Chondrocyte (in vitro differentiated cells): ENCODE measurements at regions not wholly inside any gene's neighbourhood (a gene's known extent, or its start where the extent isn't known, plus 50 kb on each side); places are given as distances from the start of the nearest gene placed in this dataset.

Source experiments
- DNase-seq: peaks from one replicate; pipeline ENCODE4 v3.0.0; 2021; ENCODE audit warnings: mixed read lengths, low spot score
- H3K27ac Mint-ChIP-seq: one replicate; pipeline ENCODE4 v1.8.0; 2021; ENCODE audit warnings: mild to moderate bottlenecking, moderate library complexity, mixed read lengths; ENCODE audit not compliant: unreplicated experiment
- H3K27me3 Mint-ChIP-seq: 2 replicates; pipeline ENCODE4 v1.8.0; 2021; ENCODE audit warnings: low read depth, mixed read lengths
- H3K36me3 Mint-ChIP-seq: 2 replicates; pipeline ENCODE4 v1.8.0; 2021; ENCODE audit warnings: low read depth, mixed read lengths
- H3K4me1 Mint-ChIP-seq: 2 replicates; pipeline ENCODE4 v1.8.0; 2021; ENCODE audit warnings: low read depth, mild to moderate bottlenecking, mixed read lengths
- H3K4me3 Mint-ChIP-seq: one replicate; pipeline ENCODE4 v1.8.0; 2021; ENCODE audit warnings: mild to moderate bottlenecking, moderate library complexity, mixed read lengths; ENCODE audit not compliant: unreplicated experiment
- H3K9me3 Mint-ChIP-seq: 2 replicates; pipeline ENCODE4 v1.8.0; 2021; ENCODE audit warnings: low read depth, mixed read lengths
- TF ChIP-seq, protein P1 (sequence below): fragments of 200-600 bp; sonication (generic); IDR thresholded peaks from 2 replicates; pipeline ENCODE4 v1.5.0; 2021; ENCODE audit warnings: antibody characterized with exemption, mild to moderate bottlenecking, moderate library complexity

DNA sequence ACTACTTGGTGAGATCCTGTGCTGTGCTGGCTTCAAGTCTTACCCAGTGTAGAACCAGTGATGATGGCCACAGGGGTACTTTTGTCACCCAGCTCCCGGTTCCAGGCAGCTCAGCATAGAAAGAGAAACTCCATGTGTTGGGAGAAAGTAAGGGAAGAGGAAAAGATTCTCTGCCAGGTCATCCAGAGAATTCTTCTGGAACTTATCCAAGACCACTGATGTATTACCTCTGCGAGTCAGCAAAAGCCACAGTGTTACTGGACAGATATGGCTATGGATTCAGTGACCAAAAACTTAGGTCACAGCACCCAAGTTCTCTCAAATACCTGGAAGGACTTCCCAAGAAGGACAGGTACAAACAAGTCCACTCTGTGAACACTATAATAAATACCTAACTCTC, 399.5 kb upstream of the MIR17HG start:
- TF ChIP-seq, protein P1, sequence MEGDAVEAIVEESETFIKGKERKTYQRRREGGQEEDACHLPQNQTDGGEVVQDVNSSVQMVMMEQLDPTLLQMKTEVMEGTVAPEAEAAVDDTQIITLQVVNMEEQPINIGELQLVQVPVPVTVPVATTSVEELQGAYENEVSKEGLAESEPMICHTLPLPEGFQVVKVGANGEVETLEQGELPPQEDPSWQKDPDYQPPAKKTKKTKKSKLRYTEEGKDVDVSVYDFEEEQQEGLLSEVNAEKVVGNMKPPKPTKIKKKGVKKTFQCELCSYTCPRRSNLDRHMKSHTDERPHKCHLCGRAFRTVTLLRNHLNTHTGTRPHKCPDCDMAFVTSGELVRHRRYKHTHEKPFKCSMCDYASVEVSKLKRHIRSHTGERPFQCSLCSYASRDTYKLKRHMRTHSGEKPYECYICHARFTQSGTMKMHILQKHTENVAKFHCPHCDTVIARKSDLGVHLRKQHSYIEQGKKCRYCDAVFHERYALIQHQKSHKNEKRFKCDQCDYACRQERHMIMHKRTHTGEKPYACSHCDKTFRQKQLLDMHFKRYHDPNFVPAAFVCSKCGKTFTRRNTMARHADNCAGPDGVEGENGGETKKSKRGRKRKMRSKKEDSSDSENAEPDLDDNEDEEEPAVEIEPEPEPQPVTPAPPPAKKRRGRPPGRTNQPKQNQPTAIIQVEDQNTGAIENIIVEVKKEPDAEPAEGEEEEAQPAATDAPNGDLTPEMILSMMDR, result no peak
- no peak for DNase-seq
- H3K9me3 Mint-ChIP-seq, result peaks cover 6% of the 10 kb centered on the region
- H3K4me1 Mint-ChIP-seq, result no peaks in the 10 kb centered on the region
- no peaks in the 10 kb centered on the region for H3K27me3 Mint-ChIP-seq
- no peak overlapping the region for H3K4me3 Mint-ChIP-seq
- H3K27ac Mint-ChIP-seq, result no peak overlapping the region
- peaks cover 3% of the 10 kb centered on the region for H3K36me3 Mint-ChIP-seq

DNA sequence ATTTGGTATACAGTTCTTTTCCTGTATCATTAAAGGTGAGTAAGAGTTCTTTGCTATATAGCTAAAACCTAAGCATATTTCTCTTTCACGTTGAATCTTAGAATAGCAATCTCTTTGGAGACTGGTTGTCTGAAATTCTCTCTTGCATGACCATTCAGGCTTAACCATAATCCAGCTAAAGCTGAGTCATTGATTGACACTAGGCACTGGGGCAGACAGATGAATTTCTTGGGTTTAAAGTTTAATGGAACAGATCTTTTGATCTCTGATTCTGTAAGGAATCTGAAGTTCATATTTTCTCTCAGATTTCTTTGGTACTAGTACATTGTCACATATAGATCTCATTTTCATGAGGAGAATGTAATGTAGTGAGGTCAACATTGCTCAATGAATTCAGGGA, 397.3 kb upstream of the MIR17HG start:
- peaks cover 3% of the 10 kb centered on the region for H3K36me3 Mint-ChIP-seq
- H3K27me3 Mint-ChIP-seq, result no peaks in the 10 kb centered on the region
- no peak overlapping the region for H3K27ac Mint-ChIP-seq
- H3K4me1 Mint-ChIP-seq, result no peaks in the 10 kb centered on the region
- DNase-seq, result no peak
- peaks cover 6% of the 10 kb centered on the region for H3K9me3 Mint-ChIP-seq
- TF ChIP-seq, protein P1, result no peak
- H3K4me3 Mint-ChIP-seq, result no peak overlapping the region

DNA sequence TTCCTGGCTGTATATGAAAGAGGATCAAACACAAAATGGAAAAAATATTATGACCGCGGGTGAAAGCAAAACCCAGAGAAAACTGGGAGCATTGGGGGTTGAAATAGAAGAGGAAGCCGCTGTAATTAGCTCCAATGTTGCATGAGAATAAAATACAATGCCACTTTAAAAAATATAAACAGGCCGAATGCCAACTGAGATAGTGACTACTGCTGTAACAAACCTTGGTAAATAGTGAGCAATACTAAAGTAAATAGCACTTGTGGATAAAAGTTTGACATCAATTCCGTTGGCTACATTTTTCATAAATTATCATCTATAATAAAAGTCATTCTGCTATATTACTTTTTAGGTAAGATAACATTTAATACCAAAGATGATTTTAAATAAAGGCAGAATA, 395.8 kb upstream of the MIR17HG start:
- no peak overlapping the region for H3K4me3 Mint-ChIP-seq
- no peaks in the 10 kb centered on the region for H3K27me3 Mint-ChIP-seq
- peaks cover 6% of the 10 kb centered on the region for H3K9me3 Mint-ChIP-seq
- H3K27ac Mint-ChIP-seq, result no peak overlapping the region
- TF ChIP-seq, protein P1, result no peak
- H3K36me3 Mint-ChIP-seq, result peaks cover 3% of the 10 kb centered on the region
- no peaks in the 10 kb centered on the region for H3K4me1 Mint-ChIP-seq
- DNase-seq, result no peak

DNA sequence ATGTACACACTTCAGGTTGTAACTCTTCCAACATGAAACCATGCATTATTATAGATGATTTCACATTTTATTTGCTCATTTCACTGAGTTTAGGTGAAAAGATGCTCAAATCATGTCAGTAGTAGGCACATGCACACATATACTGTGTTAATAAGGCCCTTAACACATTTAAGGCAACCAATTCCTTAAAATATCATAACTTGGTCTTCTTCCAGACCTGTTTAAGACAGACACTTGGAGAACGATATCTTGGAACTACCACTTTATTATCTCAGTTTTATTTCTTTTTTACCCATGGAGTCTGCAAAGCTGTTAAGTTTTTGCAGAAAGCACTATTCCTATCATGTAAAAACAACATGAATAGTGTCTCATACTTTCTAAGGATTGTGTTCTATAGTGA, 395.2 kb upstream of the MIR17HG start:
- H3K36me3 Mint-ChIP-seq, result peaks cover 3% of the 10 kb centered on the region
- TF ChIP-seq, protein P1, result no peak
- H3K9me3 Mint-ChIP-seq, result peaks cover 6% of the 10 kb centered on the region
- DNase-seq, result no peak
- no peak overlapping the region for H3K27ac Mint-ChIP-seq
- no peak overlapping the region for H3K4me3 Mint-ChIP-seq
- no peaks in the 10 kb centered on the region for H3K27me3 Mint-ChIP-seq
- H3K4me1 Mint-ChIP-seq, result no peaks in the 10 kb centered on the region

DNA sequence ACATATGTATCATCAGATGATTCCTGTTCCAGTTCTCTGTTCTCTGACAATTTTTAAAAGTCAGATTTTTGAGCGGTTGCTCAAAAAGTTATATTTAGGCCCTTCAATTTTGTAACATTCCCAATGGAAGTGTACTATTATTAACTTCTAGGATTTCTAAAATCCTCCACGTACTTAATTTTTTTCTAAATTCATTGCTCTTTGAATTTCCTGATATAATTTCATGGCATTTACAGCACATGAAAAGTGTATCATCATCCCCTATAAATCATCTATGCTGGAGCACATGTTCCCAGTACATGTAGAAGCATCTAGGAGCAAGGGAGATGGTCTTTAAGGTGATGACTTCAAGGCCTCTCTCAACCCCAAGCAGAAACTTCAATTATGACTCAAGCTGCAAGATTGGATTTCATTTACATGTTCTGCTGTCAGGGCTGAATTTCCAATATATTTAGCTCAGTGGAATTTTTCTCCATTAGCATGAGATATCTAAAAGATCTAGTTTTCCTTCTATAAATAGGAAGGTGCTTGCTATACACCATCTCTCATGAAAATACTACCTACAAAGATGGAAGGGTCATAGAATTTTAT, 392.8 kb upstream of the MIR17HG start:
- TF ChIP-seq, protein P1, result no peak
- Mint-ChIP-seq H3K4me3 (no peak overlapping the region), H3K27ac (no peak overlapping the region), H3K9me3 (no peaks in the 10 kb centered on the region), H3K36me3 (no peaks in the 10 kb centered on the region), H3K27me3 (no peaks in the 10 kb centered on the region), H3K4me1 (no peaks in the 10 kb centered on the region)
- no peak for DNase-seq
